HEK293T (cell line): ENCODE measurements at regions not wholly inside any gene's neighbourhood (a gene's known extent, or its start where the extent isn't known, plus 50 kb on each side); places are given as distances from the start of the nearest gene placed in this dataset.

Experiments used
- BHLHE40 ChIP-seq: fragments of 450-650 bp; IDR thresholded peaks from 2 replicates; pipeline ENCODE4 v1.6.1; 2016; ENCODE audit warnings: mild to moderate bottlenecking, moderate library complexity, borderline replicate concordance
- ELF4 ChIP-seq: fragments of 450-650 bp; IDR thresholded peaks from 2 replicates; pipeline ENCODE4 v1.6.1; 2017; ENCODE audit warnings: antibody characterized with exemption
- FOXA1 ChIP-seq: fragments of 450-650 bp; IDR thresholded peaks from 2 replicates; pipeline ENCODE4 v1.6.1; 2016; ENCODE audit warnings: mild to moderate bottlenecking
- FOXK2 ChIP-seq: fragments of 450-650 bp; IDR thresholded peaks from 2 replicates; pipeline ENCODE4 v1.6.1; 2016; ENCODE audit warnings: mild to moderate bottlenecking
- FOXM1 ChIP-seq: fragments of 450-650 bp; IDR thresholded peaks from 2 replicates; pipeline ENCODE4 v1.6.1; 2017; ENCODE audit warnings: mild to moderate bottlenecking, borderline replicate concordance
- HDGF ChIP-seq: fragments of 450-650 bp; IDR thresholded peaks from 2 replicates; pipeline ENCODE4 v1.6.1; 2017; ENCODE audit warnings: antibody characterized with exemption, borderline replicate concordance
- NFRKB ChIP-seq: fragments of 450-650 bp; IDR thresholded peaks from 2 replicates; pipeline ENCODE4 v1.6.1; 2016; ENCODE audit warnings: mild to moderate bottlenecking, moderate library complexity
- SP1 ChIP-seq: fragments of 450-650 bp; IDR thresholded peaks from 2 replicates; pipeline ENCODE4 v1.6.1; 2017
- SUZ12 ChIP-seq: fragments of 450-650 bp; IDR thresholded peaks from 2 replicates; pipeline ENCODE4 v1.6.1; 2016; ENCODE audit warnings: mild to moderate bottlenecking
- TARDBP ChIP-seq: fragments of 450-650 bp; IDR thresholded peaks from 2 replicates; pipeline ENCODE4 v1.6.1; 2016

GRCh38 chr1:9420835-9421532, 118.3 kb upstream of the SLC25A33 start:
- TF ChIP-seq TARDBP, result no peak
- TF ChIP-seq ELF4, result no peak
- no peak for TF ChIP-seq SUZ12
- no peak for TF ChIP-seq FOXM1
- TF ChIP-seq FOXA1, result no peak
- TF ChIP-seq HDGF, result no peak
- TF ChIP-seq NFRKB, result no peak
- no peak for TF ChIP-seq BHLHE40
- no peak for TF ChIP-seq SP1
- TF ChIP-seq FOXK2, result no peak
